HEK293 (cell line): ENCODE measurements at regions not wholly inside any gene's neighbourhood (a gene's known extent, or its start where the extent isn't known, plus 50 kb on each side); places are given as distances from the start of the nearest gene placed in this dataset.
"Not testable (repeated sequence)": the region's sequence is repeated elsewhere in the genome, so short reads cannot be mapped to it uniquely, and the experiment has no call there.

Experiments used
- CTCF ChIA-PET: fragments of 350-600 bp; formaldehyde crosslinking; extraction: SDS; loops from one replicate; lab custom pipeline; 2021; ENCODE audit warnings: antibody characterized with exemption; lab: Yijun Ruan, JAX
- POLR2A ChIA-PET: fragments of 300-600 bp; formaldehyde crosslinking; extraction: SDS; loops from one replicate; lab custom pipeline; 2020; ENCODE audit warnings: antibody characterized with exemption, inconsistent platforms; lab: Yijun Ruan, JAX
- H3K27ac ChIP-seq: fragments of 200-500 bp; sonication (Bioruptor generic); 2 replicates; pipeline ENCODE4 v1.5.1; 2014; ENCODE audit warnings: low read depth, low read length, control low read depth, inconsistent platforms; ENCODE audit errors: extremely low read depth
- H3K36me3 ChIP-seq, 2 experiments: fragments of 200-500 bp in 1 of 2; sonication (Bioruptor generic) in 1 of 2; 1 replicate in 1 of 2; 2 replicates in 1 of 2; pipeline ENCODE4 v1.5.1; 2014 to 2017; ENCODE audit warnings: inconsistent platforms in 2 of 2, low read length in 2 of 2; ENCODE audit not compliant: control insufficient read depth in 2 of 2, insufficient read depth in 1 of 2
- H3K4me1 ChIP-seq: fragments of 200-500 bp; sonication (Bioruptor generic); 2 replicates; pipeline ENCODE4 v1.5.1; 2014; ENCODE audit warnings: mild to moderate bottlenecking, low read length, inconsistent platforms; ENCODE audit not compliant: control insufficient read depth, insufficient read depth
- H3K4me3 ChIP-seq: 2 replicates; pipeline ENCODE4 v1.5.1; 2011; ENCODE audit warnings: low read depth, mild to moderate bottlenecking, control low read depth, low read length, moderate library complexity
- H3K9me3 ChIP-seq: fragments of 200-500 bp; sonication (Bioruptor generic); 2 replicates; pipeline ENCODE4 v1.5.1; 2014; ENCODE audit warnings: low read depth, low read length, inconsistent platforms; ENCODE audit not compliant: control insufficient read depth, insufficient read depth

GRCh38 chr16:33643698-33644381 lies 184.4 kb downstream of the TP53TG3F start:
- CTCF ChIA-PET, H3K27ac ChIP-seq, H3K4me1 ChIP-seq, H3K4me3 ChIP-seq, POLR2A ChIA-PET, H3K36me3 ChIP-seq, H3K9me3 ChIP-seq: not testable (repeated sequence)

DNA sequence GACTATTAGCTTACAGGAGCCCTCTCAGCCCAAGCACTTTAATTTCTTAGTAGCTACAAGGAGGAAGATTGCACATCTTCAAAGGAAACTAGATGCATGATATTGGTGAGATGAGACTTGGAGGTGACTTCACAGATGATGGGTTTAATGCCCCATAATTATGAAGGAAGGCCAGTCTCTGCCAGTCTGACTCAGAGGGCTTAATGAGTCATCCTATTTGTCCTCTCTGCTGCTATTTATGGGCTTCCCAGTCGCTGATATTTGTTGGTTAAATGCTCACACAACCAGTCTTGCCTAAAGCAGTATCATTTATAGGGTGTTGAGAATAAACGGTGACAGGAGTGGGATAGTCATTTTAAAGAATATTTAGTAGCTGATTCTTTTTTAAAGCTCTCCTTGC lies 187.0 kb downstream of the TP53TG3F start:
- ChIA-PET POLR2A (interaction anchor here (0.6 kb wide), 1 partner anchor 1773 kb away, joined by 4 read pairs; the partner anchor contains the start of gene ZNF267), CTCF (interaction anchor here (0.9 kb wide), 1 partner anchor 58 kb away, joined by 3 read pairs; no protein-coding TSS in a partner anchor)

DNA sequence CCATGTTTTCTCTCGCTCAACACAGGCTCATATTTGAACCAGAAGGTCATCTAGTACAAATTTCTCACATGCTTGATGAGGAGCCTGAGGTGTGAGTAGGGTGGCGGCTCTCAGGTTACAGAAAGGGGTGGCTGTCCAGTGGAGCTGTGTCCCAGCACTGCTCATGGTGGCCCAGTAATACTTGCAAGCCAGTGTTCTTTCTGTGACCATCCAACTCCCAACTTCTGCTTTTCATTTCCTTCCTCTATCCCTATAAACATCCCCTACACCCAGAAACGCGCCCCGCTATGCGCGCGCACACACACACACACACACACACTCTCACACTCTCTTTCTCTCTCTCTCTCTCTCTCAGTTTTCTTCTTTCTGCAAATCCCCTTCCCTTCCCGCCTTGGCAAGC lies 196.3 kb downstream of the TP53TG3F start:
- POLR2A ChIA-PET, H3K4me1 ChIP-seq, H3K9me3 ChIP-seq, H3K36me3 ChIP-seq, H3K4me3 ChIP-seq, H3K27ac ChIP-seq: not testable (repeated sequence)
- CTCF ChIA-PET, result interaction anchor here (0.7 to 1.5 kb wide), 3 partner anchors 88 to 1642 kb away, joined by 3 to 4 read pairs (median 3); no protein-coding TSS in a partner anchor

More for the DNA sequence above, 187.0 kb downstream of the TP53TG3F start:
- not testable (repeated sequence) for H3K4me1 ChIP-seq, H3K9me3 ChIP-seq, H3K27ac ChIP-seq, H3K36me3 ChIP-seq, H3K4me3 ChIP-seq

DNA sequence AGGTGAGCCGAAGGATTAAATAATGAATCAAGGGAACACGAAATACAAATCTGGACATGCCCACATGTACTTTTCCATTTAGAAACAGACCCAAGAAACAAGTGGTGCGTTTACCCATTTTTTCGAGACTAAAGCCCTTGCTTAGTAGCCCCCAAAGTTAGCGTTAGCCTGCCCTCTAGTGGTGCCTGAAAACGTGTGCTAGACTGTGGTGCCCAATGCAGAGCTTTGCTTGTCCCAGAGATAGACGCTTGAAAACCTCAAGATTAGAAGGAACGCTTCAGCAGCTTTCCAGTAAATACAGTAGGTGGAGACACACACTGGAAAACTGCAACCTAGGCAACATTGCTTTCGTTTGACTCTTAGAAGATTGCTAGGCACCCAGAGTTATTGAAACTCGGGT lies 197.0 kb downstream of the TP53TG3F start:
- H3K9me3 ChIP-seq, H3K4me3 ChIP-seq, H3K4me1 ChIP-seq, H3K36me3 ChIP-seq, H3K27ac ChIP-seq, POLR2A ChIA-PET: not testable (repeated sequence)
- CTCF ChIA-PET, result interaction anchor here (1.1 to 1.5 kb wide), 2 partner anchors 89 to 822 kb away, joined by 3 to 4 read pairs; no protein-coding TSS in a partner anchor

GRCh38 chr16:33657717-33658116 lies 198.3 kb downstream of the TP53TG3F start:
- CTCF ChIA-PET, H3K4me1 ChIP-seq: not testable (repeated sequence)

GRCh38 chr16:33680791-33681190 lies 221.4 kb downstream of the TP53TG3F start:
- H3K4me3 ChIP-seq, H3K9me3 ChIP-seq, H3K27ac ChIP-seq, H3K36me3 ChIP-seq, CTCF ChIA-PET, H3K4me1 ChIP-seq, POLR2A ChIA-PET: not testable (repeated sequence)

More at GRCh38 chr16:33657717-33658116, 198.3 kb downstream of the TP53TG3F start:
- H3K36me3 ChIP-seq, H3K9me3 ChIP-seq, H3K4me3 ChIP-seq, H3K27ac ChIP-seq, POLR2A ChIA-PET: not testable (repeated sequence)

GRCh38 chr16:33700320-33700719 lies 240.9 kb downstream of the TP53TG3F start:
- H3K36me3 ChIP-seq, H3K9me3 ChIP-seq, H3K4me1 ChIP-seq, H3K4me3 ChIP-seq, POLR2A ChIA-PET, H3K27ac ChIP-seq, CTCF ChIA-PET: not testable (repeated sequence)

DNA sequence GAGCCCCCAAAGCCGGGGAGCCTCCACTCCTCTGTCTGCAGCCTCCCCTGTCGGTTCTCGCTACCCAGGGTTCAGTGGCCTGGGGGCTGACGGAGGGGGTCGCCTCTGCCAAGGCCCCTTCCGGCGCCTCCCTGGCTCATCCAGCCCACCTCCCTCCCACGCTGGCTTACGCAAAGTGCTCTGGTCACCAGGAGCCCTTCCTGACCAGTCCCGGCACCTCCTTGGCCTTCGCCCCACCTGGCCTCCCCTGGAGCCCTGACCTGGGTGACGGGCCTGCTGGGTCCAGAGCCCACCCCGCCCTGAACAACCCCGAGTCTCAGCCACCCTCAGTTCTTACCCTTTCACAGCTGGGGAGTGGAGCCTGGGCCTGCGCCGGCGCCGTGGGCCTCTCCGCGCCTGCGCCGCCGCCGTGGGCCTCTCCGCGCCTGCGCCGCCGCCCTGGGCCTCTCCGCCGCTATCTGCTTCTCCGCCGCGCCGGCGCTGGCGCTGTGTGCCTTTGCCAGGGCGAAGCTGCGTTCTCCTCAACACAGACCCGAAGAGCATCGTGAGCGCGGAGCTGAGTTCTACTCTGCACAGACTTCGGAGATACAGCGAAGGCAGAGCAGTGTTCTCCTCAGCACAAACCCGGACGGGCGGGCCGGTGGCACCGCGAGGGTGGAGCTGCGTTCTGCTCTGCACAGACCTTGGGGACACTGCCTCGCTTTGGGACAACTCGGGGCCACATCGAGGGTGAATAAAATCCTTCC lies 247.6 kb downstream of the TP53TG3F start:
- not testable (repeated sequence) for H3K27ac ChIP-seq

DNA sequence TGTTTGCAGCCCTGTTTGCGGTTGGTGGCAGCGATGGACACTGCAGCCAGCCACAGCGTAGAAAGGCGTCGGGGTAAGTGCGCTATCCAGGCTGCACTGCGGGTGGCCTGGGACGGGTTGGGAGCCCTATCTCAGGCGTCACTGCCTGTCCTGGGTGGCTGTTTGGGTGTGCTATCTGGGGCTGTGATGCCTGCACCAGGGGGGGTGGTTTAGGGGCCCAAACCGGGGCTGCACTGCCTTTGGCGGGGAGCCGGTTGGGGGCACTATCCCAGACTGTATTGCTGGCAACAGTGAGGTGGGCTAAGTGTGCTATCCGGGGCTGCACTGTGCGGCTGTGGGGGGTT lies 248.2 kb downstream of the TP53TG3F start:
- H3K27ac ChIP-seq, H3K4me3 ChIP-seq, POLR2A ChIA-PET, H3K4me1 ChIP-seq, H3K36me3 ChIP-seq, H3K9me3 ChIP-seq, CTCF ChIA-PET: not testable (repeated sequence)

More for the DNA sequence above, 247.6 kb downstream of the TP53TG3F start:
- H3K9me3 ChIP-seq, H3K4me3 ChIP-seq, H3K36me3 ChIP-seq, H3K4me1 ChIP-seq, CTCF ChIA-PET, POLR2A ChIA-PET: not testable (repeated sequence)

DNA sequence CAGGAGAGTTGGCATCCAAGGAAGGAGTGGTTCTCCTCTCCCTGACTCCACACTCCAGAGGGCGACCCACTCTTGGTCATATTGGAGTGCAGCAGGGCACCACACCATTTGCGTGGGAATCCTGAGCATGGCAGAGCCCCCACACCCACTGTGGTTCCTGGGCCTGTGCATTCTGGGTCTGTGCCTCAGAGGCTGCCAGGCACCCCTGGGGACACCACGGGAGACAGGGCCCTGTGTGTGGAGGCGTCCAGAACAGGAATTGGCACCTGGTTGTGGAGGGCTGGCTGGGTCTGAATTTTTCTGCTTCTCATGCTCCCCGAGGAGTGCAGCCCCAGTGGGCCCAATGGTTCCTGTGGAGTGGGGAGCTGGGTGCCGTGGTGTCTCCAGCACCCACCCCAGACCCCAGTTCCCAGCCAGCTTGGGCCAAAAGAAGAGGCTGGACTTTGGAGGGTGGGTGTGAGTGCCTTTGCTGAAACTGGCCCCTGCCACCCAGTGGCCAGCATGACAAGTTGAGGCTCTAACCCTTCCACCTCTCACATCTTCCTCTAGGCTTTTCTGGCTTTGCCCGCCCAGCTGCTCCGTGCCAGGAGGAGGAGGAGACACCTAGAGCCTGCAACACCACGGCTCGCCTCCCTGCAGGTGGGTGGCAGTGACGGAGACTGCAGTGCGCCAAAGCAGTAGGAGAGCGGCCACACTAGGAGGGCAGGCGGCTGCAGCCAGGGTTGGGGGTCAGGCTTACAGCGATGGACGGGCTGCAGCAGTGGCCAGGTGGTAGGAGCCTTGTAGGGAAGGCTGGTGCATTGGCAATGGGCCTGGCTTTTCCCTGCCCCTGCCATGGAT lies 250.7 kb downstream of the TP53TG3F start:
- CTCF ChIA-PET, H3K36me3 ChIP-seq, H3K4me1 ChIP-seq, H3K27ac ChIP-seq, POLR2A ChIA-PET, H3K9me3 ChIP-seq, H3K4me3 ChIP-seq: not testable (repeated sequence)
